VCaP (cell line): ENCODE measurements at regions not wholly inside any gene's neighbourhood (a gene's known extent, or its start where the extent isn't known, plus 50 kb on each side); places are given as distances from the start of the nearest gene placed in this dataset.

Experiments used
- H3K27ac ChIP-seq: fragments of 450-650 bp; 2 replicates; pipeline ENCODE4 v1.5.1; 2017
- TF ChIP-seq, protein P1 (sequence below): fragments of 450-650 bp; conservative IDR thresholded peaks from 2 replicates; pipeline ENCODE4 v1.5.1; 2017; ENCODE audit warnings: mild to moderate bottlenecking, moderate library complexity

- H3K27ac ChIP-seq = no peak overlapping the region
- TF ChIP-seq, protein P1, sequence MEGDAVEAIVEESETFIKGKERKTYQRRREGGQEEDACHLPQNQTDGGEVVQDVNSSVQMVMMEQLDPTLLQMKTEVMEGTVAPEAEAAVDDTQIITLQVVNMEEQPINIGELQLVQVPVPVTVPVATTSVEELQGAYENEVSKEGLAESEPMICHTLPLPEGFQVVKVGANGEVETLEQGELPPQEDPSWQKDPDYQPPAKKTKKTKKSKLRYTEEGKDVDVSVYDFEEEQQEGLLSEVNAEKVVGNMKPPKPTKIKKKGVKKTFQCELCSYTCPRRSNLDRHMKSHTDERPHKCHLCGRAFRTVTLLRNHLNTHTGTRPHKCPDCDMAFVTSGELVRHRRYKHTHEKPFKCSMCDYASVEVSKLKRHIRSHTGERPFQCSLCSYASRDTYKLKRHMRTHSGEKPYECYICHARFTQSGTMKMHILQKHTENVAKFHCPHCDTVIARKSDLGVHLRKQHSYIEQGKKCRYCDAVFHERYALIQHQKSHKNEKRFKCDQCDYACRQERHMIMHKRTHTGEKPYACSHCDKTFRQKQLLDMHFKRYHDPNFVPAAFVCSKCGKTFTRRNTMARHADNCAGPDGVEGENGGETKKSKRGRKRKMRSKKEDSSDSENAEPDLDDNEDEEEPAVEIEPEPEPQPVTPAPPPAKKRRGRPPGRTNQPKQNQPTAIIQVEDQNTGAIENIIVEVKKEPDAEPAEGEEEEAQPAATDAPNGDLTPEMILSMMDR = no peak
Observed at GRCh38 chr5:74352256-74352655, 288.3 kb downstream of the ENC1 start.

DNA sequence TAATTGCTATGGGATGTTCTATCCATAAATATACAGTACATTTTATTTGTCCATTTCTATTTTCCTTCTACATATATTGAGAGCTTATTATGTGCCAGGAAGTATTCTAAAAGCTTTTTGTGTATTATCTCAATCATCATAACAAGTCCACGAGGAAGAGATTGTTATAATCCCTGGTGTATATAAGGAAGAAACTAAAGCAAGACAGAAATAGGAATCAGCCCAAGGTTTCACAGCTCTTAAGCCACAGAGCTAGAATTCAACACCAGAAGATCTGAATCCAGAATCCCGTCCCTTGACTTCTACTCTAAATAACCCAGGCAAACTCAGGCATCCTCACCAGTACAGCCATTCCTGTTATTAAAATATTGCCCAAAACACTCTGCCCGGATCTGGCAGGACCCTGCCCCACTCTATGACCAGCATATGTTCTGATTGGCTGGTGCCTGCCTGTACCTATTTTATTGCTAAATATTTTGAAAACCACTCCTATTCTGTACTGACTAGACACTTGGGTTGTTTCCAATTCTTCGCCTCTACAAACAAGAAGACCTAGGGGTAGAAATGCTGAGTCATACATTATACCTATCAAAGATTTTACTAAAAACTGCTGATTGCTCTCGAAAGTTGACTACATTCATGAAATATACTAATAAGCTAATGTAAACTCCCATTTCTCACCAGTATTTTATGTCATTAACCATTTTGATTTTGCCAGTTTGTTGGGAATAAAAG is 297.4 kb downstream of the ENC1 start:
- TF ChIP-seq, protein P1 = no peak
- no peak overlapping the region for H3K27ac ChIP-seq

GRCh38 chr5:74342182-74342581 is 298.3 kb downstream of the ENC1 start:
- no peak overlapping the region for H3K27ac ChIP-seq
- TF ChIP-seq, protein P1 = no peak

- H3K27ac ChIP-seq = no peak overlapping the region
- TF ChIP-seq, protein P1 = no peak
Observed at GRCh38 chr5:74341221-74341620, 299.3 kb downstream of the ENC1 start.

DNA sequence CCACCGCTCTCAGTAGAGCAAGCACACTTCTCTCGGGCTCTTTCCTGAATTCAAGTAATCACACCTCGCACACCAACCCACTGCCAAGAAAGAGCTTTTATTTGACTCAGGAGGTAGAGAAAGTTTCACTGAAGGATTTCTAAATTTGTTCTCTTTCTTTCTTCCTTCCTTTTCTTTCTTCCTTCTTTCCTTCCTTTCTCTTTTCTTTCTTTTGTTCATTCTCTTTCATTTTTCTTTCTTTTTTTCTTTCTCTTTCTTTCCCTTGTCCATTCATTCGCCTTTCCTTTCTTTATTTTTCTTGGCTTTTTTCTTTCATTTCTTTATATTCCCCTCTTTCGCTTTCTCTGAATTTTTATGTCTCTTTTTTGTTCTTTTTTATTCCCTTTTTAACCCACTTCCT is 300.1 kb downstream of the ENC1 start:
- H3K27ac ChIP-seq = no peak overlapping the region
- TF ChIP-seq, protein P1 = no peak

GRCh38 chr5:74337984-74338310 is 302.6 kb downstream of the ENC1 start:
- TF ChIP-seq, protein P1 = no peak
- H3K27ac ChIP-seq = no peak overlapping the region

- H3K27ac ChIP-seq = no peak overlapping the region
- TF ChIP-seq, protein P1 = no peak
Observed at GRCh38 chr5:74337254-74337983, 303.1 kb downstream of the ENC1 start.
